ENCODE measurements at regions not wholly inside any gene's neighbourhood (a gene's known extent, or its start where the extent isn't known, plus 50 kb on each side); places are given as distances from the start of the nearest gene placed in this dataset.

DNA sequence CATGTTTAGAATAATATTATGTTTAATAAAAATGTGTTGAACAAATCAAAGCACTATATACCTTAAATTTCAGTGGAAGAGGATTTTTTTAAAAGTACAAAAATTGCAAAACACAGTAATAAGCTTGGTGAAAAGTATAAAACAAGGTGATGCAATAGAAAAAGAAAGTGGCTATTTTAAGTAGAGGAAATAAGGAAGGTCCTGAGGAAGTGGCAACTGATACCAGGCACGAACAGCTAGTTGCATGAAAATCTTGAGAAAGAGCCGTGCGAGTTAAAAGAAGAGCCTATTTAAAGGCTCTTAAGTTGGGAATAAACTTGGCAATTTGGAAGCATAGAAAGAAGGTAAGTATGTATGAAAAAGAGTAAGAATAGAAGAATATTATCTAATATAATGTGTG is 1679.3 kb downstream of the LRRC4C start:
- TF ChIP-seq, protein P1, sequence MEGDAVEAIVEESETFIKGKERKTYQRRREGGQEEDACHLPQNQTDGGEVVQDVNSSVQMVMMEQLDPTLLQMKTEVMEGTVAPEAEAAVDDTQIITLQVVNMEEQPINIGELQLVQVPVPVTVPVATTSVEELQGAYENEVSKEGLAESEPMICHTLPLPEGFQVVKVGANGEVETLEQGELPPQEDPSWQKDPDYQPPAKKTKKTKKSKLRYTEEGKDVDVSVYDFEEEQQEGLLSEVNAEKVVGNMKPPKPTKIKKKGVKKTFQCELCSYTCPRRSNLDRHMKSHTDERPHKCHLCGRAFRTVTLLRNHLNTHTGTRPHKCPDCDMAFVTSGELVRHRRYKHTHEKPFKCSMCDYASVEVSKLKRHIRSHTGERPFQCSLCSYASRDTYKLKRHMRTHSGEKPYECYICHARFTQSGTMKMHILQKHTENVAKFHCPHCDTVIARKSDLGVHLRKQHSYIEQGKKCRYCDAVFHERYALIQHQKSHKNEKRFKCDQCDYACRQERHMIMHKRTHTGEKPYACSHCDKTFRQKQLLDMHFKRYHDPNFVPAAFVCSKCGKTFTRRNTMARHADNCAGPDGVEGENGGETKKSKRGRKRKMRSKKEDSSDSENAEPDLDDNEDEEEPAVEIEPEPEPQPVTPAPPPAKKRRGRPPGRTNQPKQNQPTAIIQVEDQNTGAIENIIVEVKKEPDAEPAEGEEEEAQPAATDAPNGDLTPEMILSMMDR (IDR thresholded peaks at IDR 0.05) = no peak
- TF ChIP-seq POLR2A (IDR thresholded peaks at IDR 0.05) = no peak

Measured in lower leg skin (tissue), 3 donors.